ENCODE measurements at regions not wholly inside any gene's neighbourhood (a gene's known extent, or its start where the extent isn't known, plus 50 kb on each side); places are given as distances from the start of the nearest gene placed in this dataset.
A peak's percentile ranks its signal among the peaks of the same experiment; 100 is the strongest.
"Not testable (repeated sequence)": the region's sequence is repeated elsewhere in the genome, so short reads cannot be mapped to it uniquely, and the experiment has no call there.

GRCh38 chrX:1904663-1905218 lies 289.9 kb downstream of the ASMT start (continued):
- TF ChIP-seq ZBTB7A (tag by site-specific recombination; IDR thresholded peaks at IDR 0.05; ENCODE audit: low read depth) = no peak
- TF ChIP-seq ZFP69B (tag by site-specific recombination; IDR thresholded peaks at IDR 0.05) = no peak
- no peak for TF ChIP-seq ZNF664 (tag by site-specific recombination; IDR thresholded peaks at IDR 0.05)
- TF ChIP-seq WT1 (tag by site-specific recombination; IDR thresholded peaks at IDR 0.05) = no peak
- TF ChIP-seq ZFP37 (tag by site-specific recombination; IDR thresholded peaks at IDR 0.05) = no peak
- TF ChIP-seq ZNF513 (tag by site-specific recombination; IDR thresholded peaks at IDR 0.05) = peak; percentile 80
- 0 out of 2 replicates have a peak, but pooled peaks have one; percentile 54 for TF ChIP-seq ZNF239 (tag by site-specific recombination; IDR thresholded peaks at IDR 0.05)
- TF ChIP-seq GLIS2 (tag by site-specific recombination; IDR thresholded peaks at IDR 0.05) = no peak
- TF ChIP-seq ZNF596 (tag by site-specific recombination; IDR thresholded peaks at IDR 0.05) = no peak
- no peak for TF ChIP-seq ZNF26 (tag by site-specific recombination; IDR thresholded peaks at IDR 0.05)
- no peak for TF ChIP-seq ZBTB49 (tag by site-specific recombination; IDR thresholded peaks at IDR 0.05; ENCODE audit: low read depth)
- no peak for TF ChIP-seq ZNF571 (tag by site-specific recombination; IDR thresholded peaks at IDR 0.05)
- no peak for TF ChIP-seq ZBTB26 (tag by site-specific recombination; optimal IDR thresholded peaks at IDR 0.05)
- TF ChIP-seq MZF1 (tag by site-specific recombination; IDR thresholded peaks at IDR 0.05; ENCODE audit: borderline replicate concordance) = no peak

- ChIA-PET CTCF (no interaction called here), POLR2A (no interaction called here)
- H3K4me1 ChIP-seq (ENCODE audit: control insufficient read depth, insufficient read depth, low read length) = no peaks in the 10 kb centered on the region
- no peak overlapping the region for H3K4me3 ChIP-seq (ENCODE audit: low read depth, low read length)
- H3K9me3 ChIP-seq (ENCODE audit: control insufficient read depth, insufficient read depth, low read depth, low read length) = no peaks in the 10 kb centered on the region
- H3K36me3 ChIP-seq (ENCODE audit: control insufficient read depth in 2 of 2, insufficient read depth in 1 of 2, low read length in 2 of 2) = no peaks in the 10 kb centered on the region
- TF ChIP-seq CTCF (tag by site-specific recombination; IDR thresholded peaks at IDR 0.05) (no peak), ZNF37A (tag by site-specific recombination; IDR thresholded peaks at IDR 0.05) (peak; percentile 92), OVOL3 (tag by site-specific recombination; IDR thresholded peaks at IDR 0.05) (no peak), ZBTB49 (tag by site-specific recombination; IDR thresholded peaks at IDR 0.05; ENCODE audit: low read depth) (no peak), FEZF1 (tag by site-specific recombination; IDR thresholded peaks at IDR 0.05) (no peak), ZNF791 (tag by site-specific recombination; IDR thresholded peaks at IDR 0.05) (no peak)
- H3K27ac ChIP-seq (ENCODE audit: extremely low read depth, low read depth, low read length) = no peak overlapping the region
These were observed 291.2 kb downstream of the ASMT start for GRCh38 chrX:1906028-1906427.

- H3K4me1 ChIP-seq (ENCODE audit: control insufficient read depth, insufficient read depth, low read length); POLR2A ChIA-PET; H3K27ac ChIP-seq (ENCODE audit: extremely low read depth, low read depth, low read length); H3K9me3 ChIP-seq (ENCODE audit: control insufficient read depth, insufficient read depth, low read depth, low read length); CTCF ChIA-PET; H3K36me3 ChIP-seq (ENCODE audit: control insufficient read depth in 2 of 2, insufficient read depth in 1 of 2, low read length in 2 of 2); H3K4me3 ChIP-seq (ENCODE audit: low read depth, low read length): not testable (repeated sequence)
These were observed 294.1 kb downstream of the ASMT start for GRCh38 chrX:1908996-1909395.
